Hepatocyte (in vitro differentiated cells): ENCODE measurements at regions not wholly inside any gene's neighbourhood (a gene's known extent, or its start where the extent isn't known, plus 50 kb on each side); places are given as distances from the start of the nearest gene placed in this dataset.

Experiments
- DNase-seq: peaks from one replicate; pipeline ENCODE4 v3.0.0-alpha.2; 2016; ENCODE audit warnings: low spot score
- H2AFZ ChIP-seq: fragments of 200-600 bp; sonication (generic); 2 replicates; pipeline ENCODE4 v1.6.0; 2016; ENCODE audit warnings: antibody characterized with exemption, mild to moderate bottlenecking
- H3K27ac ChIP-seq: fragments of 200-600 bp; sonication (generic); 2 replicates; pipeline ENCODE4 v1.5.1; 2016; ENCODE audit warnings: mild to moderate bottlenecking
- H3K27me3 ChIP-seq: fragments of 200-600 bp; sonication (generic); 2 replicates; pipeline ENCODE4 v1.6.1; 2016
- H3K36me3 ChIP-seq: fragments of 200-600 bp; sonication (generic); replicated peaks from 2 replicates; pipeline ENCODE4 v1.5.1; 2016; ENCODE audit warnings: low read depth; ENCODE audit not compliant: insufficient read depth
- H3K4me1 ChIP-seq: fragments of 200-600 bp; sonication (generic); 2 replicates; pipeline ENCODE4 v1.5.1; 2016; ENCODE audit warnings: mild to moderate bottlenecking, moderate library complexity; ENCODE audit not compliant: insufficient read depth
- H3K4me2 ChIP-seq: fragments of 200-600 bp; sonication (generic); 2 replicates; pipeline ENCODE4 v1.6.0; 2016
- H3K4me3 ChIP-seq: fragments of 200-600 bp; sonication (generic); 2 replicates; pipeline ENCODE4 v1.5.1; 2016; ENCODE audit warnings: mild to moderate bottlenecking
- H3K79me2 ChIP-seq: fragments of 200-600 bp; sonication (generic); 2 replicates; pipeline ENCODE4 v1.6.0; 2017; ENCODE audit warnings: mild to moderate bottlenecking
- H3K9me2 ChIP-seq: fragments of 200-600 bp; sonication (generic); replicated peaks from 2 replicates; pipeline ENCODE4 v1.6.0; 2017; ENCODE audit warnings: mild to moderate bottlenecking; ENCODE audit not compliant: insufficient read depth
- H3K9me3 ChIP-seq: fragments of 200-600 bp; sonication (generic); 2 replicates; pipeline ENCODE4 v1.5.1; 2016; ENCODE audit warnings: low read depth, mild to moderate bottlenecking
- H4K20me1 ChIP-seq: fragments of 200-600 bp; sonication (generic); 2 replicates; pipeline ENCODE4 v1.6.0; 2016; ENCODE audit warnings: mild to moderate bottlenecking; ENCODE audit not compliant: insufficient read depth, poor library complexity, severe bottlenecking
- EZH2 ChIP-seq: fragments of 200-600 bp; sonication (generic); IDR thresholded peaks from 2 replicates; pipeline ENCODE4 v1.6.1; 2016; ENCODE audit warnings: antibody characterized with exemption, mild to moderate bottlenecking, borderline replicate concordance
- EZH2phosphoT487 ChIP-seq: fragments of 200-600 bp; sonication (generic); IDR thresholded peaks from one replicate; pipeline ENCODE4 v1.6.1; 2018; ENCODE audit warnings: antibody characterized with exemption, mild to moderate bottlenecking, low read depth, moderate library complexity; ENCODE audit not compliant: unreplicated experiment, severe bottlenecking
- WGBS: methylation state at CpG from one replicate; pipeline ENCODE4 v1.1.6; 2016; ENCODE audit warnings: low lambda C conversion rate; ENCODE audit errors: missing lambda C conversion rate; 5-methylcytosine and 5-hydroxymethylcytosine counted together
- TF ChIP-seq, protein P1 (sequence below): fragments of 200-600 bp; sonication (generic); IDR thresholded peaks from 2 replicates; pipeline ENCODE4 v1.5.1; 2016; ENCODE audit warnings: antibody characterized with exemption, mild to moderate bottlenecking; ENCODE audit not compliant: poor library complexity

DNA sequence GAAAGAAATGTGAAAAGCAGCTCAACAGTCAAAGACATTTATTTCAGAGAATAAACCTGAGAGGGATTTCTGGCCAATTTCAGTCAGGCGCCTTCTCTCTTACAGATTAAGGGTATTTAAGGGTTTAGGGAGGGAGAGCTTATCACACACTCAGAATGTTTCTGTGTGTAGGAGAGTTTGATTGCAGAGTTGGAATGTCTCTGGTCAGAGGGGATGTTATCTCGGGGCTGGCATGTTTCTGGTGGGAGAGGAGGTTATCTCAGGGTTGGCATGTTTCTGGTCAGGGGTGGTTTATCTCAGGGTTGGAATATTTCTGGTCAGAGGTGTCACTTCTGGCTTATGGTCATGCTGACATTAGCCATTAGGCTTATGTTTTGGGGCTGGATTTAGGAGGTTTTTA lies 1920.5 kb upstream of the PCDH7 start:
- Histone ChIP-seq H2AFZ (no peak overlapping the region), H3K4me2 (no peak overlapping the region), H3K9me2 (no peaks in the 10 kb centered on the region), H3K4me3 (no peak overlapping the region), H3K27ac (no peak overlapping the region), H4K20me1 (no peaks in the 10 kb centered on the region), H3K27me3 (no peaks in the 10 kb centered on the region), H3K4me1 (no peaks in the 10 kb centered on the region), H3K36me3 (no peaks in the 10 kb centered on the region), H3K79me2 (no peaks in the 10 kb centered on the region), H3K9me3 (no peaks in the 10 kb centered on the region)
- WGBS: 44% methylated on average over 2 of the region's 2 CpGs
- no peak for DNase-seq
- no peak for TF ChIP-seq EZH2phosphoT487
- TF ChIP-seq, protein P1, sequence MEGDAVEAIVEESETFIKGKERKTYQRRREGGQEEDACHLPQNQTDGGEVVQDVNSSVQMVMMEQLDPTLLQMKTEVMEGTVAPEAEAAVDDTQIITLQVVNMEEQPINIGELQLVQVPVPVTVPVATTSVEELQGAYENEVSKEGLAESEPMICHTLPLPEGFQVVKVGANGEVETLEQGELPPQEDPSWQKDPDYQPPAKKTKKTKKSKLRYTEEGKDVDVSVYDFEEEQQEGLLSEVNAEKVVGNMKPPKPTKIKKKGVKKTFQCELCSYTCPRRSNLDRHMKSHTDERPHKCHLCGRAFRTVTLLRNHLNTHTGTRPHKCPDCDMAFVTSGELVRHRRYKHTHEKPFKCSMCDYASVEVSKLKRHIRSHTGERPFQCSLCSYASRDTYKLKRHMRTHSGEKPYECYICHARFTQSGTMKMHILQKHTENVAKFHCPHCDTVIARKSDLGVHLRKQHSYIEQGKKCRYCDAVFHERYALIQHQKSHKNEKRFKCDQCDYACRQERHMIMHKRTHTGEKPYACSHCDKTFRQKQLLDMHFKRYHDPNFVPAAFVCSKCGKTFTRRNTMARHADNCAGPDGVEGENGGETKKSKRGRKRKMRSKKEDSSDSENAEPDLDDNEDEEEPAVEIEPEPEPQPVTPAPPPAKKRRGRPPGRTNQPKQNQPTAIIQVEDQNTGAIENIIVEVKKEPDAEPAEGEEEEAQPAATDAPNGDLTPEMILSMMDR: no peak
- TF ChIP-seq EZH2: no peak

DNA sequence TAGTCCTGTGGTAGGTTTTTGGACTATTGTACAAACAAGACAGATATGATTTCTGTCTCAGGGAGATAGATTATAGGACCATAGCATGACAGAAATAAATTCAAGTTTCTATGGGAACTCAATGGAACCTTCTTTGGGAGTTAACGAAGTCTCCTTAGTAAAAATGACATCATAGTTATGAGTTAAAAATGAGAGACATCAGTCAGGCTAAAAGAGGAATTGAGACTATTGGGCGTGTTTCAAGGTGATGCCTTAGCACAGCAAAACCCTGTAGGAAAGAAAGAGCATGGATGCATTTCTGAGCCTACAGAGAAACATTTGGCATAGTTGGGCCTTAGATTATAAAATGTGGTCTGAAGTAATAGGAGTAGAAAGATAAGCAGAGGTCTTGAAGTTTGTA lies 1909.1 kb upstream of the PCDH7 start:
- no peaks in the 10 kb centered on the region for H3K9me3 ChIP-seq
- no peaks in the 10 kb centered on the region for H3K79me2 ChIP-seq
- no peaks in the 10 kb centered on the region for H3K9me2 ChIP-seq
- H4K20me1 ChIP-seq: no peaks in the 10 kb centered on the region
- H3K4me2 ChIP-seq: no peak overlapping the region
- no peaks in the 10 kb centered on the region for H3K4me1 ChIP-seq
- H3K4me3 ChIP-seq: no peak overlapping the region
- no peaks in the 10 kb centered on the region for H3K36me3 ChIP-seq
- DNase-seq: no peak
- TF ChIP-seq, protein P1: no peak
- no peak for TF ChIP-seq EZH2
- no peak for TF ChIP-seq EZH2phosphoT487
- H2AFZ ChIP-seq: no peak overlapping the region
- H3K27me3 ChIP-seq: no peaks in the 10 kb centered on the region
- no peak overlapping the region for H3K27ac ChIP-seq
- 96% methylated on average over 2 of the region's 2 CpGs for WGBS

DNA sequence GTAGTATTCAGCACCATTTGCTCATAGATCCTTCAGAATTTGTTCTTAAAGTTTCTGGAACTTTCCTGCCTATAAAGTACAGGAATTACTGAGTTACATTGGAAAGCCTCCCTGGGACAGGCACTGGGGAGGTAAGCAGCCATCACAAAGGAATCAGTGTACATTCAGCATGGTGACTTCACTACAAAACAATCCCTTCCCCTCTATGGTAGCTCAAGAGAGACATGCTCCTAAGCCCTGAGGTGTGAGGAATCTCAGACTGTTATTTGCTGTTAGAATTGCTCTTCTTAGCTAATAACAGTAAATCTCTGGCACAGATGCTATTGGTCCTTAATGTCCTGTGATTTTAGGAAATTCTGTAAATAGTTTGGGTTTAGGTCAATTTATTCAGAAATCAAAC lies 1898.0 kb upstream of the PCDH7 start:
- H3K4me3 ChIP-seq: no peak overlapping the region
- no peaks in the 10 kb centered on the region for H4K20me1 ChIP-seq
- H3K9me3 ChIP-seq: no peaks in the 10 kb centered on the region
- H3K4me1 ChIP-seq: no peaks in the 10 kb centered on the region
- no peak overlapping the region for H2AFZ ChIP-seq
- no peaks in the 10 kb centered on the region for H3K27me3 ChIP-seq
- no peaks in the 10 kb centered on the region for H3K9me2 ChIP-seq
- no peak for DNase-seq
- H3K79me2 ChIP-seq: no peaks in the 10 kb centered on the region
- H3K4me2 ChIP-seq: no peak overlapping the region
- TF ChIP-seq EZH2phosphoT487 (no peak), EZH2 (no peak)
- TF ChIP-seq, protein P1: no peak
- no peak overlapping the region for H3K27ac ChIP-seq
- H3K36me3 ChIP-seq: no peaks in the 10 kb centered on the region

- no peaks in the 10 kb centered on the region for H3K79me2 ChIP-seq
- H3K4me2 ChIP-seq: no peak overlapping the region
- H3K9me2 ChIP-seq: no peaks in the 10 kb centered on the region
- H2AFZ ChIP-seq: no peak overlapping the region
- H4K20me1 ChIP-seq: no peaks in the 10 kb centered on the region
- H3K4me3 ChIP-seq: no peak overlapping the region
- no peaks in the 10 kb centered on the region for H3K27me3 ChIP-seq
- no peaks in the 10 kb centered on the region for H3K4me1 ChIP-seq
- no peaks in the 10 kb centered on the region for H3K9me3 ChIP-seq
- no peaks in the 10 kb centered on the region for H3K36me3 ChIP-seq
- H3K27ac ChIP-seq: no peak overlapping the region
- TF ChIP-seq EZH2phosphoT487 (no peak), EZH2 (no peak)
- TF ChIP-seq, protein P1: no peak
- WGBS: 97% methylated on average over 11 of the region's 24 CpGs
- no peak for DNase-seq
These were observed 1892.3 kb upstream of the PCDH7 start for GRCh38 chr4:28827866-28828265.
